OCI-LY7 (cell line): ENCODE measurements at regions not wholly inside any gene's neighbourhood (a gene's known extent, or its start where the extent isn't known, plus 50 kb on each side); places are given as distances from the start of the nearest gene placed in this dataset.

Experiments used
- CTCF ChIP-seq: fragments of 200-600 bp; sonication (generic); conservative IDR thresholded peaks from 2 replicates; pipeline ENCODE4 v1.5.1; 2014; ENCODE audit warnings: mild to moderate bottlenecking, antibody characterized with exemption, low read length, moderate library complexity, mixed read lengths
- EZH2phosphoT487 ChIP-seq: fragments of 200-600 bp; sonication (generic); IDR thresholded peaks from 2 replicates; pipeline ENCODE4 v1.6.1; 2018; ENCODE audit warnings: low read depth, borderline replicate concordance, mild to moderate bottlenecking, mixed run types, antibody characterized with exemption, low read length, moderate library complexity, mixed read lengths

- TF ChIP-seq CTCF (no peak), EZH2phosphoT487 (no peak)
These were observed 397.9 kb upstream of the ADGRB3 start for GRCh38 chr6:68237205-68237604.
